ENCODE measurements at regions not wholly inside any gene's neighbourhood (a gene's known extent, or its start where the extent isn't known, plus 50 kb on each side); places are given as distances from the start of the nearest gene placed in this dataset.

DNA sequence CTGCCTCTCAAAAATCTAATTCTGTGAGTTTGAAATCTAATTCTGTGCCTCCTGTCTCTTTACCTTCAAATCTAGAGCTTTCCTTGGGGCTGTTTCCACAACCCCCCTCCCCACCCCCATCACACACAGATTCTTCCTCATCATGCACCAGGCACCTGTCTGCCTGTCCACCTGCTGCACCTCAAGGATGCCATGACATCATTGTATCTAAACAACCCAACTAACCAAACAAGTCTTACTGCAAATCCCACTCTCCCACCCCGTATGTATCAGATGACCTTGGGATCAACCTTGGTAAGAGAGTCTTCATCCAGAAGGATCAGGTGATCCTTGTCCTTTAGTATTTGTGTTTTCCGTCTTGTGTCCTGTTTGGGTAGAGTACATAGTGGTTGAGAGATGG is 102.7 kb upstream of the SIM2 start:
- TF ChIP-seq, protein P1, sequence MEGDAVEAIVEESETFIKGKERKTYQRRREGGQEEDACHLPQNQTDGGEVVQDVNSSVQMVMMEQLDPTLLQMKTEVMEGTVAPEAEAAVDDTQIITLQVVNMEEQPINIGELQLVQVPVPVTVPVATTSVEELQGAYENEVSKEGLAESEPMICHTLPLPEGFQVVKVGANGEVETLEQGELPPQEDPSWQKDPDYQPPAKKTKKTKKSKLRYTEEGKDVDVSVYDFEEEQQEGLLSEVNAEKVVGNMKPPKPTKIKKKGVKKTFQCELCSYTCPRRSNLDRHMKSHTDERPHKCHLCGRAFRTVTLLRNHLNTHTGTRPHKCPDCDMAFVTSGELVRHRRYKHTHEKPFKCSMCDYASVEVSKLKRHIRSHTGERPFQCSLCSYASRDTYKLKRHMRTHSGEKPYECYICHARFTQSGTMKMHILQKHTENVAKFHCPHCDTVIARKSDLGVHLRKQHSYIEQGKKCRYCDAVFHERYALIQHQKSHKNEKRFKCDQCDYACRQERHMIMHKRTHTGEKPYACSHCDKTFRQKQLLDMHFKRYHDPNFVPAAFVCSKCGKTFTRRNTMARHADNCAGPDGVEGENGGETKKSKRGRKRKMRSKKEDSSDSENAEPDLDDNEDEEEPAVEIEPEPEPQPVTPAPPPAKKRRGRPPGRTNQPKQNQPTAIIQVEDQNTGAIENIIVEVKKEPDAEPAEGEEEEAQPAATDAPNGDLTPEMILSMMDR (conservative IDR thresholded peaks at IDR 0.05; ENCODE audit: low read depth, low read length) = no peak
- TF ChIP-seq EZH2 (IDR thresholded peaks at IDR 0.05; ENCODE audit: borderline replicate concordance, low read depth, low read length, poor library complexity, severe bottlenecking) = no peak

Data from A673 (cell line).